ENCODE measurements at regions not wholly inside any gene's neighbourhood (a gene's known extent, or its start where the extent isn't known, plus 50 kb on each side); places are given as distances from the start of the nearest gene placed in this dataset.

DNA sequence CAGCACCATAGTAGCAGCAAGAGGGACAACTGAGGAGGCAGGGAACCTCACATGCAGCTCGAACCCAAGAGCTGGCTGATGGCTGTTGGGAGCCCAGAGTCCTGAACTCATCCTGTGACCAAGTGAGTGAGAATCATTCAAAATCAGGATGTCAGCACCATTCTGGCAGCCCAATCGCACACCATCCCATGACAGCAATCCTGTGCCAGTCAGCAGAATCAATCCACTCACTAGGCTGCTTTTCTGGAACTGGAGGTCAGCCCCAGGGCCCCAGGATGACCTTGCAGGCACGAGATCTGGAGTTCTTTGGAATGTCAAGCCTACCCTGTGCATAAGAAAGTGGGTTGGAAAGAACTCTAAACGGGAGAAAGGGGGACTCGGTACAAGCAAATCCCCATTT lies 67.8 kb upstream of the TAF11L2 start:
- Histone ChIP-seq H3K36me3 (no peaks in the 10 kb centered on the region), H3K9me3 (no peaks in the 10 kb centered on the region), H3K4me1 (ENCODE audit: insufficient read depth) (peaks cover 2% of the 10 kb centered on the region), H3K4me3 (no peak overlapping the region), H3K27me3 (no peaks in the 10 kb centered on the region), H3K27ac (no peak overlapping the region)
- TF ChIP-seq, protein P1, sequence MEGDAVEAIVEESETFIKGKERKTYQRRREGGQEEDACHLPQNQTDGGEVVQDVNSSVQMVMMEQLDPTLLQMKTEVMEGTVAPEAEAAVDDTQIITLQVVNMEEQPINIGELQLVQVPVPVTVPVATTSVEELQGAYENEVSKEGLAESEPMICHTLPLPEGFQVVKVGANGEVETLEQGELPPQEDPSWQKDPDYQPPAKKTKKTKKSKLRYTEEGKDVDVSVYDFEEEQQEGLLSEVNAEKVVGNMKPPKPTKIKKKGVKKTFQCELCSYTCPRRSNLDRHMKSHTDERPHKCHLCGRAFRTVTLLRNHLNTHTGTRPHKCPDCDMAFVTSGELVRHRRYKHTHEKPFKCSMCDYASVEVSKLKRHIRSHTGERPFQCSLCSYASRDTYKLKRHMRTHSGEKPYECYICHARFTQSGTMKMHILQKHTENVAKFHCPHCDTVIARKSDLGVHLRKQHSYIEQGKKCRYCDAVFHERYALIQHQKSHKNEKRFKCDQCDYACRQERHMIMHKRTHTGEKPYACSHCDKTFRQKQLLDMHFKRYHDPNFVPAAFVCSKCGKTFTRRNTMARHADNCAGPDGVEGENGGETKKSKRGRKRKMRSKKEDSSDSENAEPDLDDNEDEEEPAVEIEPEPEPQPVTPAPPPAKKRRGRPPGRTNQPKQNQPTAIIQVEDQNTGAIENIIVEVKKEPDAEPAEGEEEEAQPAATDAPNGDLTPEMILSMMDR (IDR thresholded peaks at IDR 0.05) = no peak
- TF ChIP-seq EP300 (IDR thresholded peaks at IDR 0.05) (no peak), POLR2A (IDR thresholded peaks at IDR 0.05) (no peak)
- DNase-seq = no peak
- WGBS, 3 donors = 76 to 93% (median 87%) methylated on average over 5 of the region's 5 CpGs
- intact Hi-C loops (cut with DNase I) = no loop called here

- H3K4me3 ChIP-seq = no peak overlapping the region
- no peak for DNase-seq
- TF ChIP-seq POLR2A (IDR thresholded peaks at IDR 0.05) (no peak), EP300 (IDR thresholded peaks at IDR 0.05) (no peak)
- TF ChIP-seq, protein P1 (IDR thresholded peaks at IDR 0.05) = no peak
- 87 to 95% (median 91%) methylated on average over 8 of the region's 8 CpGs for WGBS, 3 donors
- no peak overlapping the region for H3K27ac ChIP-seq
- intact Hi-C loops (cut with DNase I) = no loop called here
- H3K4me1 ChIP-seq (ENCODE audit: insufficient read depth) = peaks cover 2% of the 10 kb centered on the region
- no peaks in the 10 kb centered on the region for H3K27me3 ChIP-seq
- H3K36me3 ChIP-seq = no peaks in the 10 kb centered on the region
- H3K9me3 ChIP-seq = no peaks in the 10 kb centered on the region
Observed at GRCh38 chr5:17431272-17432050, 66.6 kb upstream of the TAF11L2 start.

DNA sequence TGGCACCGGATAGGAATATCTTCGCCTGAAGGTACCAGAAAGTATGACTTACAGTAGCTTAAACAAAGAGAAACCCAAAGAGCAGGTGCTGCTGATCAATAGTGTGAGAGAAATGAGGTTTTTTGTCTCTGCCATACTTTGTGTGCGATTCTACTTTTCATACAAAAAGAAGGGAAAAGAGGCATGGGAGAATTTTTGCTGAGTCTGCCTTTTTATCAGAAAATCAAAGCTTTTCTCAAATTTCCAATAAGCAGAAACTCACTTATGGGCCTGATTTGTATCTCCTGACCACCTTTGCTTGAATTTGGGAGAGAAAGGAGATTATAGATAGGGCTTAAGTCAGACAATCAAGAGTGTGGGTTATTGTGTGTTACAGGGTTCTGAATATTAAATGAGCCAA lies 65.5 kb upstream of the TAF11L2 start:
- TF ChIP-seq EP300 (IDR thresholded peaks at IDR 0.05) (no peak), POLR2A (IDR thresholded peaks at IDR 0.05) (no peak)
- TF ChIP-seq, protein P1 (IDR thresholded peaks at IDR 0.05) = no peak
- H3K4me1 ChIP-seq (ENCODE audit: insufficient read depth) = peaks cover 2% of the 10 kb centered on the region
- 86 to 93% (median 93%) methylated on average over 3 of the region's 3 CpGs for WGBS, 3 donors

DNA sequence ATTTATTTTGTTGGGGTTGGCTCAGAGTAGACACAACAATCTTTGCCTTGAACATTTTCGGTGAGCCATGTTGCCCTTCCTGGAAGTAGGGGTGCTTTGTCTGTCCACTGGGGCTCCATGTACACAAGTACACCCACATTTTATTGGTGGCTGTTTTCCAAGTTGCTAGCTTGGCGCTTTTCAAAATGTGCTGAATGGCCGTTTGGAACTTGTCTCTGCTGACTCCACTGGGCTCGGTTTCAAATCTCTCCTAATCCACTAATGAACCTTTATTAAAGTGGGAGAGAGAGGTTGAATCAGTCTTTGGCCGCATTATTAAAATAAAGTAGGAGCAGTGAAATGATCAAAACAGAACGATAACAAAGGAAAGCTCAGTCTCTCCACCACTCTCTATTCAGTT lies 64.6 kb upstream of the TAF11L2 start:
- H3K4me3 ChIP-seq = no peak overlapping the region
- H3K4me1 ChIP-seq (ENCODE audit: insufficient read depth) = peaks cover 2% of the 10 kb centered on the region
- intact Hi-C loops (cut with DNase I) = no loop called here
- no peaks in the 10 kb centered on the region for H3K9me3 ChIP-seq
- no peaks in the 10 kb centered on the region for H3K27me3 ChIP-seq
- H3K27ac ChIP-seq = no peak overlapping the region
- TF ChIP-seq, protein P1 (IDR thresholded peaks at IDR 0.05) = no peak
- TF ChIP-seq POLR2A (IDR thresholded peaks at IDR 0.05) (no peak), EP300 (IDR thresholded peaks at IDR 0.05) (no peak)
- DNase-seq = peak in 3 of 5 donors; percentile 13 to 41 (median 33)
- no peaks in the 10 kb centered on the region for H3K36me3 ChIP-seq
- WGBS, 3 donors = 6 to 11% (median 8%) methylated on average over 6 of the region's 6 CpGs

More for the DNA sequence above, 65.5 kb upstream of the TAF11L2 start:
- no peak for DNase-seq
- H3K4me3 ChIP-seq = no peak overlapping the region
- no peaks in the 10 kb centered on the region for H3K9me3 ChIP-seq
- no peak overlapping the region for H3K27ac ChIP-seq
- intact Hi-C loops (cut with DNase I) = no loop called here
- H3K27me3 ChIP-seq = no peaks in the 10 kb centered on the region
- H3K36me3 ChIP-seq = no peaks in the 10 kb centered on the region

All from ovary (tissue), 7 donors.